Amniotic epithelial cell (primary cell): ENCODE measurements at regions not wholly inside any gene's neighbourhood (a gene's known extent, or its start where the extent isn't known, plus 50 kb on each side); places are given as distances from the start of the nearest gene placed in this dataset.
A peak's percentile ranks its signal among the peaks of the same experiment; 100 is the strongest.
"Not testable (repeated sequence)": the region's sequence is repeated elsewhere in the genome, so short reads cannot be mapped to it uniquely, and the experiment has no call there.

Experiments used
- DNase-seq: peaks from one replicate; pipeline ENCODE4 v3.0.0-alpha.2; 2010; ENCODE audit warnings: low read depth

- DNase-seq = not testable (repeated sequence)
Measured at GRCh38 chr2:33690686-33691085, 91.6 kb upstream of the FAM98A start.

GRCh38 chr2:33681364-33681757 is 82.3 kb upstream of the FAM98A start:
- no peak for DNase-seq

- no peak for DNase-seq
Measured at GRCh38 chr2:33680644-33681363, 81.7 kb upstream of the FAM98A start.

GRCh38 chr2:33678436-33678835 is 79.3 kb upstream of the FAM98A start:
- no peak for DNase-seq

- DNase-seq = peak; percentile 0
Measured at GRCh38 chr2:33673937-33674336, 74.8 kb upstream of the FAM98A start.

GRCh38 chr2:33672896-33673295 is 73.8 kb upstream of the FAM98A start:
- DNase-seq = no peak

- DNase-seq = no peak
Measured at GRCh38 chr2:33672389-33672788, 73.3 kb upstream of the FAM98A start.

- DNase-seq = no peak
Measured at GRCh38 chr2:33671198-33671597, 72.1 kb upstream of the FAM98A start.

- no peak for DNase-seq
Measured at GRCh38 chr2:33670392-33670937, 71.4 kb upstream of the FAM98A start.

GRCh38 chr2:33666879-33667278 is 67.8 kb upstream of the FAM98A start:
- no peak for DNase-seq

GRCh38 chr2:33665039-33665438 is 65.9 kb upstream of the FAM98A start:
- DNase-seq = peak; percentile 0

- no peak for DNase-seq
Measured at GRCh38 chr2:33660416-33661123, 61.5 kb upstream of the FAM98A start.

- no peak for DNase-seq
Measured at GRCh38 chr2:33655626-33656320, 56.7 kb upstream of the FAM98A start.

- DNase-seq = no peak
Measured at GRCh38 chr2:33652830-33653229, 53.7 kb upstream of the FAM98A start.

GRCh38 chr2:33650171-33650570 is 51.1 kb upstream of the FAM98A start:
- no peak for DNase-seq
